A549 (cell line): ENCODE measurements at regions not wholly inside any gene's neighbourhood (a gene's known extent, or its start where the extent isn't known, plus 50 kb on each side); places are given as distances from the start of the nearest gene placed in this dataset.

Experiments
- ATAC-seq, 2 experiments: fragments of 200-7000 bp in 1 of 2; fragments of >200 bp in 1 of 2; cut with Nextera tagmentation in 1 of 2; cut with Tn5 transposase in 1 of 2; 3 replicates each; pipeline versions ENCODE4 v1.8.0 to v1.9.1; 2018 to 2020; ENCODE audit warnings: mild to moderate bottlenecking in 1 of 2, moderate library complexity in 1 of 2
- CTCF ChIA-PET: fragments of 300-600 bp; sonication (Branson Sonifier 250); formaldehyde crosslinking; extraction: SDS; loops from one replicate; lab custom pipeline; 2021; ENCODE audit warnings: antibody characterized with exemption, inconsistent platforms; lab: Yijun Ruan, JAX
- POLR2A ChIA-PET: fragments of 350-600 bp; formaldehyde crosslinking; extraction: SDS; loops from one replicate; lab custom pipeline; 2021; ENCODE audit warnings: antibody characterized with exemption, inconsistent platforms; lab: Yijun Ruan, JAX
- DNase-seq, 2 experiments: peaks; one replicate each; pipeline versions ENCODE4 v3.0.0 to v3.0.0-alpha.2; 2011 to 2016; ENCODE audit warnings: low read depth in 1 of 2, low spot score in 1 of 2
- FAIRE-seq: peaks from 2 replicates; lab custom pipeline; 2011; peaks lifted over from hg19 to GRCh38; lab: Jason Lieb, UNC
- H3K27ac ChIP-seq, 2 experiments: fragments of >200 bp; sonication (Bioruptor Twin); formaldehyde crosslinking; 3 replicates each; pipeline ENCODE4 v1.5.1; 2016 to 2017
- H3K4me1 ChIP-seq: fragments of >200 bp; sonication (Bioruptor Twin); formaldehyde crosslinking; 3 replicates; pipeline ENCODE4 v1.6.1; 2016
- H3K4me2 ChIP-seq: fragments of >200 bp; sonication (Bioruptor Twin); formaldehyde crosslinking; 3 replicates; pipeline ENCODE4 v1.6.1; 2016
- H3K4me3 ChIP-seq: fragments of >200 bp; sonication (Bioruptor Twin); formaldehyde crosslinking; 3 replicates; pipeline ENCODE4 v1.5.1; 2016
- H3K9me3 ChIP-seq: fragments of >200 bp; sonication (Bioruptor Twin); formaldehyde crosslinking; 3 replicates; pipeline ENCODE4 v1.6.1; 2016
- ATOH8 ChIP-seq: fragments of 250-450 bp; sonication (Bioruptor Pico); IDR thresholded peaks from 2 replicates; pipeline ENCODE4 v1.5.0; 2020; ENCODE audit warnings: low read depth, mild to moderate bottlenecking, moderate library complexity
- CBX2 ChIP-seq: fragments of 200-600 bp; sonication (generic); IDR thresholded peaks from 2 replicates; pipeline ENCODE4 v1.6.1; 2016; ENCODE audit warnings: low read depth, mild to moderate bottlenecking, borderline replicate concordance
- CHD2 ChIP-seq: fragments of 150-350 bp; IDR thresholded peaks from 2 replicates; pipeline ENCODE4 v1.6.1; 2014; ENCODE audit warnings: low read length; ENCODE audit not compliant: partially characterized antibody
- CHD4 ChIP-seq: fragments of 200-600 bp; sonication (generic); IDR thresholded peaks from 2 replicates; pipeline ENCODE4 v1.6.1; 2016; ENCODE audit warnings: antibody characterized with exemption, mild to moderate bottlenecking, borderline replicate concordance
- EHF ChIP-seq: fragments of 250-450 bp; sonication (Bioruptor Pico); IDR thresholded peaks from 2 replicates; pipeline ENCODE4 v1.5.0; 2020; ENCODE audit warnings: mild to moderate bottlenecking
- FOSB ChIP-seq: fragments of 250-450 bp; sonication (Bioruptor Pico); IDR thresholded peaks from 2 replicates; pipeline ENCODE4 v1.5.0; 2020; ENCODE audit warnings: mild to moderate bottlenecking, moderate library complexity
- HEYL ChIP-seq: fragments of 250-450 bp; sonication (Bioruptor Pico); IDR thresholded peaks from 2 replicates; pipeline ENCODE4 v1.8.0; 2021; ENCODE audit warnings: mild to moderate bottlenecking, moderate library complexity
- JUNB ChIP-seq: fragments of >200 bp; sonication (Bioruptor Twin); formaldehyde crosslinking; IDR thresholded peaks from 2 replicates; pipeline ENCODE4 v1.6.1; 2016
- KDM5A ChIP-seq: fragments of 200-600 bp; sonication (generic); IDR thresholded peaks from 2 replicates; pipeline ENCODE4 v1.6.1; 2016; ENCODE audit warnings: antibody characterized with exemption, mild to moderate bottlenecking
- NPAS2 ChIP-seq: fragments of 250-450 bp; sonication (Bioruptor Pico); IDR thresholded peaks from 2 replicates; pipeline ENCODE4 v1.8.0; 2022; ENCODE audit warnings: mild to moderate bottlenecking, moderate library complexity, borderline replicate concordance
- RCOR1 ChIP-seq: fragments of 150-350 bp; IDR thresholded peaks from 2 replicates; pipeline ENCODE4 v1.6.1; 2014; ENCODE audit warnings: antibody characterized with exemption, low read length, low read depth
- REST ChIP-seq: fragments of 200-600 bp; sonication (generic); IDR thresholded peaks from 2 replicates; pipeline ENCODE4 v1.6.1; 2016; ENCODE audit warnings: antibody characterized with exemption, mild to moderate bottlenecking, moderate library complexity
- SMC3 ChIP-seq: fragments of >200 bp; sonication (Bioruptor Twin); formaldehyde crosslinking; IDR thresholded peaks from 3 replicates; pipeline ENCODE4 v1.6.1; 2018; ENCODE audit warnings: inconsistent platforms
- TFCP2L1 ChIP-seq: fragments of 250-450 bp; sonication (Bioruptor Pico); IDR thresholded peaks from 2 replicates; pipeline ENCODE4 v1.5.0; 2021; ENCODE audit warnings: mild to moderate bottlenecking
- WGBS: methylation state at CpG from one replicate; pipeline ENCODE4 v1.1.6; 2017; ENCODE audit errors: missing lambda C conversion rate; 5-methylcytosine and 5-hydroxymethylcytosine counted together
- TF ChIP-seq, protein P1 (sequence below): fragments of 450-650 bp; IDR thresholded peaks from 2 replicates; pipeline ENCODE4 v1.6.1; 2014; ENCODE audit warnings: antibody characterized with exemption
- TF ChIP-seq, protein P2 (sequence below): fragments of >200 bp; sonication (Bioruptor Twin); formaldehyde crosslinking; IDR thresholded peaks from 3 replicates; pipeline ENCODE4 v1.5.1; 2016

- TF ChIP-seq REST = no peak
These were observed 98.7 kb downstream of the CPZ start (continued) for GRCh38 chr4:8691151-8691775.

- Histone ChIP-seq H3K4me1 (no peaks in the 10 kb centered on the region), H3K4me2 (no peak overlapping the region), H3K4me3 (no peak overlapping the region), H3K27ac (no peak overlapping the region), H3K9me3 (no peaks in the 10 kb centered on the region)
- FAIRE-seq (no peak), DNase-seq (no peak), ATAC-seq (no peak)
- CTCF ChIA-PET = interaction anchor here (1.0 kb wide), 1 partner anchor 10 kb away, joined by 3 read pairs; no protein-coding TSS in a partner anchor
- 7% methylated on average over 19 of the region's 23 CpGs for WGBS
- no peak for TF ChIP-seq RCOR1
- TF ChIP-seq, protein P1, sequence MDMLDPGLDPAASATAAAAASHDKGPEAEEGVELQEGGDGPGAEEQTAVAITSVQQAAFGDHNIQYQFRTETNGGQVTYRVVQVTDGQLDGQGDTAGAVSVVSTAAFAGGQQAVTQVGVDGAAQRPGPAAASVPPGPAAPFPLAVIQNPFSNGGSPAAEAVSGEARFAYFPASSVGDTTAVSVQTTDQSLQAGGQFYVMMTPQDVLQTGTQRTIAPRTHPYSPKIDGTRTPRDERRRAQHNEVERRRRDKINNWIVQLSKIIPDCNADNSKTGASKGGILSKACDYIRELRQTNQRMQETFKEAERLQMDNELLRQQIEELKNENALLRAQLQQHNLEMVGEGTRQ = no peak
- TF ChIP-seq SMC3 = no peak
- TF ChIP-seq, protein P2, sequence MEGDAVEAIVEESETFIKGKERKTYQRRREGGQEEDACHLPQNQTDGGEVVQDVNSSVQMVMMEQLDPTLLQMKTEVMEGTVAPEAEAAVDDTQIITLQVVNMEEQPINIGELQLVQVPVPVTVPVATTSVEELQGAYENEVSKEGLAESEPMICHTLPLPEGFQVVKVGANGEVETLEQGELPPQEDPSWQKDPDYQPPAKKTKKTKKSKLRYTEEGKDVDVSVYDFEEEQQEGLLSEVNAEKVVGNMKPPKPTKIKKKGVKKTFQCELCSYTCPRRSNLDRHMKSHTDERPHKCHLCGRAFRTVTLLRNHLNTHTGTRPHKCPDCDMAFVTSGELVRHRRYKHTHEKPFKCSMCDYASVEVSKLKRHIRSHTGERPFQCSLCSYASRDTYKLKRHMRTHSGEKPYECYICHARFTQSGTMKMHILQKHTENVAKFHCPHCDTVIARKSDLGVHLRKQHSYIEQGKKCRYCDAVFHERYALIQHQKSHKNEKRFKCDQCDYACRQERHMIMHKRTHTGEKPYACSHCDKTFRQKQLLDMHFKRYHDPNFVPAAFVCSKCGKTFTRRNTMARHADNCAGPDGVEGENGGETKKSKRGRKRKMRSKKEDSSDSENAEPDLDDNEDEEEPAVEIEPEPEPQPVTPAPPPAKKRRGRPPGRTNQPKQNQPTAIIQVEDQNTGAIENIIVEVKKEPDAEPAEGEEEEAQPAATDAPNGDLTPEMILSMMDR = no peak
- no peak for TF ChIP-seq CHD2
- no peak for TF ChIP-seq CBX2
- TF ChIP-seq ATOH8 = no peak
- no peak for TF ChIP-seq CHD4
- TF ChIP-seq NPAS2 (CRISPR knock-in tag) = no peak
- no peak for TF ChIP-seq TFCP2L1 (CRISPR knock-in tag)
- no peak for TF ChIP-seq EHF (CRISPR knock-in tag)
- TF ChIP-seq KDM5A = no peak
- no peak for TF ChIP-seq HEYL (CRISPR knock-in tag)
- no peak for TF ChIP-seq FOSB (CRISPR knock-in tag)
- no peak for TF ChIP-seq JUNB
- POLR2A ChIA-PET = no interaction called here
These were observed 97.9 kb downstream of the CPZ start for GRCh38 chr4:8690216-8691150.
